RWPE1 (cell line): ENCODE measurements at regions not wholly inside any gene's neighbourhood (a gene's known extent, or its start where the extent isn't known, plus 50 kb on each side); places are given as distances from the start of the nearest gene placed in this dataset.

Experiments used
- CTCF ChIA-PET: fragments of 350-600 bp; sonication (Branson Sonifier 250); formaldehyde crosslinking; extraction: SDS; loops from one replicate; lab custom pipeline; 2021; lab: Yijun Ruan, JAX
- POLR2A ChIA-PET: fragments of 400-600 bp; formaldehyde crosslinking; extraction: SDS; loops from one replicate; lab custom pipeline; 2020; ENCODE audit warnings: antibody characterized with exemption; ENCODE audit not compliant: low non-redundant PET; lab: Yijun Ruan, JAX
- DNase-seq: peaks from one replicate; pipeline ENCODE4 v3.0.0; 2012; ENCODE audit warnings: low spot score
- H3K27ac ChIP-seq: fragments of 450-650 bp; 2 replicates; pipeline ENCODE4 v1.5.1; 2017
- TF ChIP-seq, protein P1 (sequence below): fragments of 450-650 bp; conservative IDR thresholded peaks from 2 replicates; pipeline ENCODE4 v1.5.1; 2017; ENCODE audit warnings: low read depth, mild to moderate bottlenecking

- CTCF ChIA-PET = no interaction called here
- no peak overlapping the region for H3K27ac ChIP-seq
- no peak for DNase-seq
- POLR2A ChIA-PET = no interaction called here
- TF ChIP-seq, protein P1, sequence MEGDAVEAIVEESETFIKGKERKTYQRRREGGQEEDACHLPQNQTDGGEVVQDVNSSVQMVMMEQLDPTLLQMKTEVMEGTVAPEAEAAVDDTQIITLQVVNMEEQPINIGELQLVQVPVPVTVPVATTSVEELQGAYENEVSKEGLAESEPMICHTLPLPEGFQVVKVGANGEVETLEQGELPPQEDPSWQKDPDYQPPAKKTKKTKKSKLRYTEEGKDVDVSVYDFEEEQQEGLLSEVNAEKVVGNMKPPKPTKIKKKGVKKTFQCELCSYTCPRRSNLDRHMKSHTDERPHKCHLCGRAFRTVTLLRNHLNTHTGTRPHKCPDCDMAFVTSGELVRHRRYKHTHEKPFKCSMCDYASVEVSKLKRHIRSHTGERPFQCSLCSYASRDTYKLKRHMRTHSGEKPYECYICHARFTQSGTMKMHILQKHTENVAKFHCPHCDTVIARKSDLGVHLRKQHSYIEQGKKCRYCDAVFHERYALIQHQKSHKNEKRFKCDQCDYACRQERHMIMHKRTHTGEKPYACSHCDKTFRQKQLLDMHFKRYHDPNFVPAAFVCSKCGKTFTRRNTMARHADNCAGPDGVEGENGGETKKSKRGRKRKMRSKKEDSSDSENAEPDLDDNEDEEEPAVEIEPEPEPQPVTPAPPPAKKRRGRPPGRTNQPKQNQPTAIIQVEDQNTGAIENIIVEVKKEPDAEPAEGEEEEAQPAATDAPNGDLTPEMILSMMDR = no peak
These were observed 57.1 kb upstream of the PKDCC start for GRCh38 chr2:41990688-41991087.

GRCh38 chr2:41992056-41992642 lies 55.7 kb upstream of the PKDCC start:
- no peak for DNase-seq
- ChIA-PET CTCF (interaction anchor here (0.6 kb wide), 1 partner anchor 35 kb away, joined by 4 read pairs; no protein-coding TSS in a partner anchor), POLR2A (no interaction called here)
- TF ChIP-seq, protein P1 = no peak
- H3K27ac ChIP-seq = no peak overlapping the region

DNA sequence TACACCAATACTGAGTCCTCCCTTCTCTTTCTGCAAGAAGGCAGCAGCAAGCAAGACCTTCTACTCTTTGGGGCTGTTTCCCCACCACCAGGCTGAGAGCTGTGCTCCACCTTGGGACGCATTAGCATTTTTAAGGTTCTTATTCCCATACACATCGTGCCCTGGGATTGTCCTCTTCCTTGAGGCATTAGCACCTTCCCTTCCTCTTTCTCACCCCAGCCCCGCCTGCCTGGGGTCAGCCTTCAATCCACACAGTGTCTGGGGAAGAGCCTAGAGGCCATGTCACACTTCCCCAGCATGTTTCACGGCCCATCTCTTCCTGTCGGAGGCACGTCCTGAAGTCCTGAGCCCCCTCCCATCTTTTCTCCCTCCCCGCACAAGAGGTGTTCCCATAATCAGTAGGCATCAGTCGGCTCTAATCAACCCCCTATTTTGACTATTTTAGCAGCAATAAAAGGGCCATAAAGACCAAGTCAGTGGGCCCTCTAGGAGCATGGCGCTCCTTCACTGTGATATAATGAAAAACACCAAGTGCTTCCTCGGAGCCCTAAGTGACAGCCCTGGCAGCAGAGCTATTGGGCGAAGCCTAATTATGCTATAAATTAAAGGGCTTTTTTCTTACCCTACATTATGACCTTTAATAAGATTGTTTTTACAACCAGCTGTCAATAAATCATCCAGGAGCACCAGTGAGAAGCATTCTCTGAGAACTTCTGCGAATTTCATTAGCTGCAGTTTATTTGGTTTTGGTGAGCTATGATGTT lies 55.0 kb upstream of the PKDCC start:
- TF ChIP-seq, protein P1 = no peak
- ChIA-PET POLR2A (no interaction called here), CTCF (interaction anchor here (0.6 kb wide), 1 partner anchor 35 kb away, joined by 4 read pairs; no protein-coding TSS in a partner anchor)
- DNase-seq = no peak
- H3K27ac ChIP-seq = no peak overlapping the region

DNA sequence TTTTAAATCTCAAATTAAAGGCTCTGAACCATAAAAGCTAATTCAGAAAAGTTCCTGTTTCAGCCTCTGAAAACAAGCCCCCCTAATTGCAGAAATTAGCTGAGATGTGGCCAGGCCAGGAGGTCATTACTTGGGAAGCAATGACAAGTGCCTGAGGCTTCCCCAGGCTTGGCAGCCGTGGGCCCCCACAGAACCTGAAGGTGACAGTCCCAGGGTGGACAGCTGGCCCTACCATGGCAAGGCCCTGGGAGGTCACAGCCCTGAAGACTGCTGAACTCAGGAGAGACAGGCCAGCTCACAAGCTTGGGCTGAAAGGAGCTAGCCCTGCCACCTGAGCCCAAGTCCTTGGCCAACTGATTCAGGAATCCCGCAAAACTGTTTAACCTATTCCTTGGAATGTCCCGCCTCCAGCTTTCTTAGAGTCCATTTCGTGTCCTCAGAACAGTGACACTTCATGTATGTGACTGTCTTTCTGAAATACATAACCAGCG lies 54.3 kb upstream of the PKDCC start:
- ChIA-PET POLR2A (no interaction called here), CTCF (interaction anchor here (0.5 to 0.6 kb wide), 2 partner anchors 140 to 1511 kb away, joined by 3 read pairs; no protein-coding TSS in a partner anchor)
- TF ChIP-seq, protein P1 = no peak
- no peak overlapping the region for H3K27ac ChIP-seq
- DNase-seq = no peak

GRCh38 chr2:41994233-41994637 lies 53.6 kb upstream of the PKDCC start:
- CTCF ChIA-PET = interaction anchor here (0.5 kb wide), 1 partner anchor 141 kb away, joined by 3 read pairs; no protein-coding TSS in a partner anchor
- POLR2A ChIA-PET = no interaction called here
- TF ChIP-seq, protein P1 = no peak
- no peak for DNase-seq
- H3K27ac ChIP-seq = no peak overlapping the region

DNA sequence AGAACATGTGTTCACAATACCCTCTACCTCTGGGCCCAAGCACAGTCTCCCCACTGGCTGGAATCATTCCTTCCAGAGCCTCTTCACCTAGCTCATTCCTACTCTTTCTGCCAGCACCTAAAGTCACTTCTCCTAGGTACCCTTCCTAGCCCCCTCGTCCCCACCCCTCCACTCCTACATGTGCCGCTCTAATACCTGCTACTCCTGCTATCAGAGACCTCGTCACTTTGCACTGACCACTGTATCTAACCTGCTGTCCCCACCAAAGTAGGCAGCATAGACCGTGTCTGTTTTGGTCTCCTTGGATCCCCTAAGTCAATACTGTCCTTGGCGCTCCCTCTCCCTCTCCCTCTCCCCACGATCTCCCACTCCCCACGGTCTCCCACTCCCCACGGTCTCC lies 53.2 kb upstream of the PKDCC start:
- TF ChIP-seq, protein P1 = no peak
- POLR2A ChIA-PET = no interaction called here
- H3K27ac ChIP-seq = no peak overlapping the region
- CTCF ChIA-PET = no interaction called here
- DNase-seq = no peak
